Vagina (tissue), 2 donors: ENCODE measurements at regions not wholly inside any gene's neighbourhood (a gene's known extent, or its start where the extent isn't known, plus 50 kb on each side); places are given as distances from the start of the nearest gene placed in this dataset.

Source experiments
- DNase-seq, 2 donors: peaks; one replicate each; pipeline ENCODE4 v3.0.0-alpha.2; 2017; ENCODE audit errors: extremely low spot score in 2 of 2
- H3K27ac ChIP-seq: fragments of 200-600 bp; sonication (generic); one replicate; pipeline ENCODE4 v1.5.1; 2019
- H3K27me3 ChIP-seq: fragments of 200-600 bp; sonication (generic); one replicate; pipeline ENCODE4 v1.5.1; 2019
- H3K36me3 ChIP-seq, 2 donors: fragments of 200-600 bp; sonication (generic); one replicate each; pipeline ENCODE4 v1.5.1; 2017 to 2019
- H3K4me1 ChIP-seq: fragments of 200-600 bp; sonication (generic); one replicate; pipeline ENCODE4 v1.5.1; 2019
- H3K4me3 ChIP-seq, 2 donors: fragments of 200-600 bp; sonication (generic); 1 replicate in 1 of 2; 2 replicates in 1 of 2; pipeline ENCODE4 v1.5.1; 2016 to 2019
- H3K9me3 ChIP-seq: fragments of 200-600 bp; sonication (generic); one replicate; pipeline ENCODE4 v1.5.1; 2019
- POLR2A ChIP-seq, 2 donors: fragments of 450-650 bp; IDR thresholded peaks; one replicate each; pipeline ENCODE4 v1.6.1; 2017; ENCODE audit warnings: antibody characterized with exemption in 2 of 2, mild to moderate bottlenecking in 2 of 2, moderate library complexity in 2 of 2
- POLR2AphosphoS5 ChIP-seq, 2 donors: sonication (generic); formaldehyde crosslinking; IDR thresholded peaks; one replicate each; pipeline ENCODE4 v1.9.0; 2017; ENCODE audit warnings: antibody characterized with exemption in 2 of 2, mild to moderate bottlenecking in 2 of 2, low read depth in 1 of 2; ENCODE audit not compliant: insufficient read depth in 1 of 2
- intact Hi-C: fragments of 100-400 bp; cut with DNase I; formaldehyde crosslinking; loops from one replicate; pipeline ENCODE4 v1.15.1; 2023
- TF ChIP-seq, protein P1 (sequence below), 3 experiments: fragments of 450-650 bp in 2 of 3; fragments of 200-600 bp in 1 of 3; sonication (generic) in 1 of 3; IDR thresholded peaks; one replicate each; pipeline ENCODE4 v1.5.1; 2017 to 2019; ENCODE audit warnings: antibody characterized with exemption in 3 of 3, mild to moderate bottlenecking in 2 of 3, moderate library complexity in 2 of 3

DNA sequence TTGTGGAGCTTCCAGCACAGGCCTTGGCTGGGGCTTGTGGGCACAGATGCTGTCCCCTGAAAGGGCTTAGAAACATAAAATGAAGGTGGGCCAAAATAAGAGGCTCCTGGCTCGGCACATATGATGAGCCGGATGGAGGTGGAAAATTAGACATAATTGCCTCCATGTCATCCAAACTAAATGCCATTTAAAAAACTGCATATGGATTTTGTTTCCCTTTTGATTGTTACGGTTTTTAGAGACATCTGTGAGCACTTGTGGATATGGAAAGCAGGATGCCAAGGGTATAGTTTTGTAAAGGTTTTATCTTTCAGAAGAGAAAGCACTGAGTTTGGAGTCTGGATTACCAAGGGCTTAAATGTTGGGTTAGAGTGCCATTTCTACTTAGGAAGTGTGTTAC is 498.3 kb downstream of the RIT2 start:
- no peak for DNase-seq
- TF ChIP-seq POLR2AphosphoS5 (IDR thresholded peaks at IDR 0.05; ENCODE audit: insufficient read depth in 1 of 2, low read depth in 1 of 2): no peak
- TF ChIP-seq, protein P1, sequence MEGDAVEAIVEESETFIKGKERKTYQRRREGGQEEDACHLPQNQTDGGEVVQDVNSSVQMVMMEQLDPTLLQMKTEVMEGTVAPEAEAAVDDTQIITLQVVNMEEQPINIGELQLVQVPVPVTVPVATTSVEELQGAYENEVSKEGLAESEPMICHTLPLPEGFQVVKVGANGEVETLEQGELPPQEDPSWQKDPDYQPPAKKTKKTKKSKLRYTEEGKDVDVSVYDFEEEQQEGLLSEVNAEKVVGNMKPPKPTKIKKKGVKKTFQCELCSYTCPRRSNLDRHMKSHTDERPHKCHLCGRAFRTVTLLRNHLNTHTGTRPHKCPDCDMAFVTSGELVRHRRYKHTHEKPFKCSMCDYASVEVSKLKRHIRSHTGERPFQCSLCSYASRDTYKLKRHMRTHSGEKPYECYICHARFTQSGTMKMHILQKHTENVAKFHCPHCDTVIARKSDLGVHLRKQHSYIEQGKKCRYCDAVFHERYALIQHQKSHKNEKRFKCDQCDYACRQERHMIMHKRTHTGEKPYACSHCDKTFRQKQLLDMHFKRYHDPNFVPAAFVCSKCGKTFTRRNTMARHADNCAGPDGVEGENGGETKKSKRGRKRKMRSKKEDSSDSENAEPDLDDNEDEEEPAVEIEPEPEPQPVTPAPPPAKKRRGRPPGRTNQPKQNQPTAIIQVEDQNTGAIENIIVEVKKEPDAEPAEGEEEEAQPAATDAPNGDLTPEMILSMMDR (IDR thresholded peaks at IDR 0.05): no peak
- no peak for TF ChIP-seq POLR2A (IDR thresholded peaks at IDR 0.05)
- intact Hi-C loops: no loop called here
- no peaks in the 10 kb centered on the region for H3K4me1 ChIP-seq
- H3K27ac ChIP-seq: no peak overlapping the region
- no peak overlapping the region for H3K4me3 ChIP-seq
- H3K36me3 ChIP-seq: no peaks in the 10 kb centered on the region
- H3K9me3 ChIP-seq: no peaks in the 10 kb centered on the region
- no peaks in the 10 kb centered on the region for H3K27me3 ChIP-seq

DNA sequence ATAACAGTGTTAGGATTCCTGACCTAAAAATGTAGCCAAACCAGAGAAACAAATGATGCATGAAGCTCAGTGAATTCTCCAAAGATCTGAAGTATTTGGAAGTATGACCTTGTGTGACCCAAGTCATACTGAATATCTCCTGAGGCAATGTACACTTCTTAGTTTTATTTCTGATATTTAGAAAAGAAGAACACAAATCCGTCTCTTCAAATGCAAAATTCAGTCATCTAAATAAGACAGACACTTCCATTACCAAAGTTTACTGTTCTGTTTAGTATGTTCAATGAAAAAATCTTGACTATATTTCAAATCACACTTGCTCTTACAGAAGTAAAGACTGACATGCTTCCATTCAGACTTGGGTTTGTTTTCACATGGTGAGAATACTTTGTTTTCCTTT is 495.7 kb downstream of the RIT2 start:
- no peak overlapping the region for H3K27ac ChIP-seq

DNA sequence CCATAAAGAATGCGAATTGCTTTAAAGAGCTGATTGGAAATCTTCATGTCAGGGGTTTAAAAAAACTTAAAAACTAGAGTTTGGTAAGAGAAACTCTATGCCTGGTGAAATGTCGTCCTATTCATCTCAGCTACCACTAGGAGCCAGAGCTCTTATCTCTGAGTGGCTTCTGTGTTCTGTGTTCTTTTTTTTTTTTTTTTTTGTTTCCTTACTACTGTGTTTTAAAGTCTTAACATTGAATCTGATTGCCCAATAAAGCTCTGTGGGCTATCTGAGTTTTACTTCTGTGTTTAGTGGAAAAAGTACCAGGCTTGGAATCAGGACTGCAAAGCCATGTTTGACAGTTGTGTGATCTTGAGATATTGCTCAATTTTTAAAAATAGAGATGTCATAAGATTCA is 494.8 kb downstream of the RIT2 start:
- H3K27me3 ChIP-seq: no peaks in the 10 kb centered on the region
- no peaks in the 10 kb centered on the region for H3K36me3 ChIP-seq
- no peak for DNase-seq
- no peaks in the 10 kb centered on the region for H3K4me1 ChIP-seq
- H3K4me3 ChIP-seq: no peak overlapping the region
- intact Hi-C loops: no loop called here
- TF ChIP-seq POLR2AphosphoS5 (IDR thresholded peaks at IDR 0.05; ENCODE audit: insufficient read depth in 1 of 2, low read depth in 1 of 2): no peak
- TF ChIP-seq, protein P1 (IDR thresholded peaks at IDR 0.05): no peak
- TF ChIP-seq POLR2A (IDR thresholded peaks at IDR 0.05): no peak
- H3K27ac ChIP-seq: no peak overlapping the region
- no peaks in the 10 kb centered on the region for H3K9me3 ChIP-seq

More for the DNA sequence above, 495.7 kb downstream of the RIT2 start:
- intact Hi-C loops: no loop called here
- no peak for DNase-seq
- H3K27me3 ChIP-seq: no peaks in the 10 kb centered on the region
- no peaks in the 10 kb centered on the region for H3K36me3 ChIP-seq
- no peak for TF ChIP-seq POLR2AphosphoS5 (IDR thresholded peaks at IDR 0.05; ENCODE audit: insufficient read depth in 1 of 2, low read depth in 1 of 2)
- no peak for TF ChIP-seq POLR2A (IDR thresholded peaks at IDR 0.05)
- TF ChIP-seq, protein P1 (IDR thresholded peaks at IDR 0.05): no peak
- no peak overlapping the region for H3K4me3 ChIP-seq
- no peaks in the 10 kb centered on the region for H3K4me1 ChIP-seq
- no peaks in the 10 kb centered on the region for H3K9me3 ChIP-seq

GRCh38 chr18:42623935-42624334 is 491.6 kb downstream of the RIT2 start:
- no peaks in the 10 kb centered on the region for H3K36me3 ChIP-seq
- DNase-seq: no peak
- H3K27ac ChIP-seq: no peak overlapping the region
- H3K9me3 ChIP-seq: no peaks in the 10 kb centered on the region
- no peak for TF ChIP-seq POLR2AphosphoS5 (IDR thresholded peaks at IDR 0.05; ENCODE audit: insufficient read depth in 1 of 2, low read depth in 1 of 2)
- H3K4me1 ChIP-seq: no peaks in the 10 kb centered on the region
- no peaks in the 10 kb centered on the region for H3K27me3 ChIP-seq
- no peak overlapping the region for H3K4me3 ChIP-seq
- intact Hi-C loops: no loop called here

GRCh38 chr18:42632801-42633200 is 482.7 kb downstream of the RIT2 start:
- Histone ChIP-seq H3K4me3 (no peak overlapping the region), H3K4me1 (no peaks in the 10 kb centered on the region), H3K36me3 (no peaks in the 10 kb centered on the region), H3K9me3 (no peaks in the 10 kb centered on the region), H3K27ac (no peak overlapping the region), H3K27me3 (no peaks in the 10 kb centered on the region)
- no peak for DNase-seq
- intact Hi-C loops: no loop called here
- no peak for TF ChIP-seq POLR2A (IDR thresholded peaks at IDR 0.05)
- no peak for TF ChIP-seq POLR2AphosphoS5 (IDR thresholded peaks at IDR 0.05; ENCODE audit: insufficient read depth in 1 of 2, low read depth in 1 of 2)
- TF ChIP-seq, protein P1 (IDR thresholded peaks at IDR 0.05): no peak
